HG03196 (cell line): ENCODE measurements at regions not wholly inside any gene's neighbourhood (a gene's known extent, or its start where the extent isn't known, plus 50 kb on each side); places are given as distances from the start of the nearest gene placed in this dataset.

ENCODE experiments used
- ATAC-seq: cut with Tn5 transposase; IDR thresholded peaks from one replicate; pipeline ENCODE4 v1.9.1; 2021; ENCODE audit not compliant: unreplicated experiment

DNA sequence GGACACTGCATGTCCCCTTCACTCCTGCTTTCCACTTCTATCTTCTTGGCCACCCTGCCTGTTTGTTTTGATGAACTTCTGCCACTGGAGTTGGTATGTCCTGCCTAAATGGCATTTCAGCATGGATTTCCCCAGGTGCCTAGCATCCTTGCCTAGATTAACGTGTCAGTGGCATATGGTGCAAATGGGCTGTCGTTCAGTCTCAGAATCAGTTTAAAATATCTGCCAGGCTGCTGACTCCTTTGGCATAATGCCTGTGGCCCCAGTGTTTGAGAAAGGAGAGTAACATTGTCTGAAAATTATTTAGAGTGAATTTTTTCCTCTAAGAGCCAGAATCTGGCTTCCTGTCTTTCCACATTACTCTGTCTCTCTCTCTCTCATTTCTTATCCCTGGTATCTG, 64.9 kb upstream of the BARHL2 start:
- no peak for ATAC-seq

DNA sequence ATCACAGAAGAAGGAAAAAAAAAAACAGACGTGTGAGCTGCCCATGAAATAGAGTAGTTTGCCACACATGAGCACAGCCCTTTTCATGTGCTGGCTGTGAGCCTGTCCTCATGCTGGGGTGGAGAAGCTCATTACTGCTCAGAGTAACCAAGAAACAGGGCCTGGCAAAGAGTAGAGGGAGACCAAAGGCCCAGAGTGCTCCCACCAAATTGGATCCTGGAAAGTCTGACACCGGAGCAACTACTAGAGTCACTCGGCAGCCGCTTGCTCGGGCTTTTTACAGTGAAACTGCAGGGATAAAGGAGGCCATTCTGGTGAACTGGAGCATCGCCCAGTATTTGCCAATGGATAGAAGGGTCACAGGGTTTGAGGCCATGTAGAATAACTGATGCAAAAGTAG, 64.4 kb upstream of the BARHL2 start:
- no peak for ATAC-seq

DNA sequence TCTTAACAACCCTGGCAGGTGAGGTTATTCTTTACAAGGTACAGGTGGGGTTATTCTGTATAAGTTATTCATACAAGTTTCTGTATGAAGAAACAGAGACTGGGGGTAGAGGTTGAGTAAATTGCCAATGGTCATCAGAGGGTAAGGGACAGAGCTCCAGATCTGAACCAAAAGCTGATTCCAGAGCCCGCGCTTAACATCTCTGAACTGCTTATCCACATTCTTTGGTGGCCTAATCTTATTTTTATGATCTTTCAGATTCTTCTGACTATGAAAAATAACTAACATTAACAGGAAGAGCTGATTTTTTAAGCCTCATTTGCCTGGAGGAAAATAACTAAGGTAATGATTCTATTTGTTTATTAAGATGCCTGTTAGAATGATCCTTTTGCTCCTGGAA, 63.9 kb upstream of the BARHL2 start:
- ATAC-seq, result no peak

DNA sequence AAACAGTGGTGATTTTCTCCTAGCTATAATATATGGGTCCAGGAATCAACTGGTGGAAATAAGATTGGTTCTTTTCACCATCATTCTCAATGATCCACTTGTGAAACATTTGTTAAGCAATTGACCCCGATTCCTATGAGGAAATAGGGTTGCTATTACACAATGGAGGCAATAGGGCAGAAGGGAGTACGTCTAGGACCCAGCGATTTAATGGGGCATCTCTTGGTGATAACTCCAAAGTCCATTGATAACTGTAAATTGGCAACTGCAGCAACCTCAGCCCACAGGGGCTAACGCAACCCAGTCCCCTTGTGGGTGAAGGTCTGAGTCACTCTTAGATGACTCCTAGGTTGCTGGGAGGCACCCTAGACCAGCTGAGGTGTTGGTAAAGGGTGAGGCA, 62.5 kb upstream of the BARHL2 start:
- ATAC-seq, result no peak

DNA sequence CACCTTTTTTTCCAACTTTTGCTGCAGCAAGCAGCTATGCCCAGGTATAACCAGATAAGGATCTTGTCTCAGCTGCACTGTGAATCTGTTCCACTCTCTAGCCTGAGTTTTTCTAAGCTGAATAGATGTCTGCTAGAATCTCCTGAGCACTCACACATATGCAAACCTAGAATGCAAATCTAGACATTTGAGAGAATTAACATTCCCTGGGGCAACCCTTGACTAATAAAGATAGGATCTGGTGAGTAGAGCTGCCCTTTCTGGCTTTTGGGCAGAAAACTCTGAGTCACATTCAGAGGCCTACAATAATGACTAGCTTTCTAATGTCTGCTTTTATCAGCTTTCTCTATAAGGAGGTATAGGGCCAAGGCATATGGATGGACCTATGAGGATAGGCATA, 61.4 kb upstream of the BARHL2 start:
- no peak for ATAC-seq

DNA sequence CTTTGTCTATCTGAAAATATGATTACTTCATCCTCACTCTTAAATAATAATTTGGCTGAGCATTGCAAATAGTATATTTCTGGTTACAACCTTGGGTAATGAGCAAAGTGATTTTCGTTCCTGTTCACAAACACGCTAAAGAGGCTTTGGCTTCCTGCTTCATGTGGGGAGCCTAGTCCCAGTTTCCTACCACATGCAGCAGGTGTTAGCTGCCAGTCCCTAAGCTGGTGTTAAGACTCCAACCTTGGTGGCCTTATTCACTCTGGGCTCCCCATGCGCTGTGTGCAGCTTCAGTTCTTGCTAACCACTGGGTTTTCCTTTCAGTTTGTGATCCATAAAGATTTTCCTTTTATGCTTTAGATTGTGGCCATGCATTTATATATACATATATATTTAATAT, 56.7 kb upstream of the BARHL2 start:
- ATAC-seq, result no peak

DNA sequence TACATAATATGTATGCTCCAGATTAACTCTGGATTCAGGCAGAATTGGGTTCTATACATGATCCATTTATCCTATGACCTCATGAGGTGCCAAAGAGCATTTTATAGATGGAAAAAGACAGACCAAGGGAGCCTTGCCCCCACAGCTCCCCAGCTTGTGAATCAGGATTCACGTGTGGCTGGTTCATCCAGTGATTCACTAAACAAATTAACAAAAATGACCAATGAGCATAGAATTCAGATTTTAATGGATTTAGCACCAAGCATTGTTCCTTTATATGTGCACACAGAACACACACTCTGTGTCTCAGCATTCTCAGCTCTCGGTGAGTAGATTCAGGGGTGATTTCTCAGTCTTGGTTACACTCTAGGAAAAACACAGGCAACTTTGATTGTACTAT, 51.7 kb upstream of the BARHL2 start:
- no peak for ATAC-seq

DNA sequence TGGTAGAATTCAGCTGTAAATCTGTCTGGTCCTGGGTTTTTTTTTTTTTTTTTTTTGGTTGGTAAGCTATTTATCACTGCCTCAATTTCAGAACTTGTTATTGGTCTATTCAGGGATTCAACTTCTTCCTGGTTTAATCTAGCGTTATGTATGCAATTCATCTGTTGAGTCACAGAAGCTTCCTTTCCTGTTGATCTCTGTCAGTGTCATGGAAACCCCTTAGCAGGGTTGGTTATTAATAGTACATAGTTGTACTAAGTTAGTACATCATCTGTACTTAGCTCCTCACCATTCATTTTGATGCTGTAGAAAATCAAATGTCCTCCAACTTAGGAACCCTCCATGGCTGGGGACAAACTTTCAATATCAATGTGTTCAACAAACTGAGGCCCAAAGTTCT, 51.0 kb upstream of the BARHL2 start:
- ATAC-seq, result no peak
